Right lobe of liver (tissue), 4 donors: ENCODE measurements at regions not wholly inside any gene's neighbourhood (a gene's known extent, or its start where the extent isn't known, plus 50 kb on each side); places are given as distances from the start of the nearest gene placed in this dataset.

Experiments
- CTCF ChIP-seq, 4 donors: fragments of 200-600 bp in 3 of 4; fragments of 450-650 bp in 1 of 4; IDR thresholded peaks; one replicate each; pipeline versions ENCODE4 v1.5.1 to v1.8.0; 2016 to 2022; ENCODE audit warnings: antibody characterized with exemption in 4 of 4, mild to moderate bottlenecking in 2 of 4
- POLR2A ChIP-seq: fragments of 450-650 bp; IDR thresholded peaks from one replicate; pipeline ENCODE4 v1.6.1; 2017; ENCODE audit warnings: antibody characterized with exemption, mild to moderate bottlenecking
- donor health status: DM: no; HTN: no; CAD: no.
- donor health status: DM: no; HTN: no; CAD: no.
- donor health status: DM: no; HTN: yes; CAD: no.

DNA sequence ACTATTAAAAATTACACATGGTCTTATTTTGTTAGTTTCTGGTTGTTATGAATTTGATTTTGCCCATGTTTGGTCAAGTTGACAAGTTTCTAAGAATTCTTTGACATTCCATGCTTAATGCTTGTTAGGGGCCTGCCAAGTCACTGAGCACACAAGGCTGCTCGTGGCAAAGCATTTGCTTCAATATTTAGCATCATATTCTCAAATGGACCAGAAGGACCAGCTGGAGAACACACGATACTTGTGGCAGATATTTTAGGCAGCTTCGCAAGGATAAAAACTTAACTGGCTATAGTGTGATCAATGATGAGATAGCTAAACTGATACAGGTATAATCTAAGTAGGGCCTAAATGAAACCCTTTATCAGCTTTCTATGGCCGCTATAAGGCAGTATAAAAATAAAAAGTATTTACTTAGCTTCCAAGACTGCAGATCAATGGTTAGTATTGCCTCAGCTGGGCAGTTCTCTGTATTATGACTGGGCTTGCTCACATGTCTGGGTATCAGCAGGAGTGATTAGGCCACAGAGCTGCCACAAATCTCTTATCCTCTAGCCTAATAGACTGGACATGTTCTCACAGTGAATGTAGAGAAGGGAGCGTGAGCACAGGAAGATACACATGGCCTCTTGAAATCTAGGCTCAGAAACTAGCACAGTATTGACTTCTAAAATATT lies 155.9 kb upstream of the SPRY2 start:
- TF ChIP-seq CTCF (IDR thresholded peaks at IDR 0.05), result no peak
- no peak for TF ChIP-seq POLR2A
